Mammary epithelial cell (primary cell): ENCODE measurements at regions not wholly inside any gene's neighbourhood (a gene's known extent, or its start where the extent isn't known, plus 50 kb on each side); places are given as distances from the start of the nearest gene placed in this dataset.

ENCODE experiments used
- EZH2 ChIP-seq: IDR thresholded peaks from 2 replicates; pipeline ENCODE4 v1.6.1; 2012; ENCODE audit warnings: low read length, inconsistent platforms, borderline replicate concordance
- TF ChIP-seq, protein P1 (sequence below), 2 donors: IDR thresholded peaks in 1 of 2; conservative IDR thresholded peaks in 1 of 2; 2 replicates each; pipeline ENCODE4 v1.5.1; 2011 to 2012; ENCODE audit warnings: inconsistent platforms in 2 of 2, low read length in 2 of 2, mild to moderate bottlenecking in 2 of 2, control low read depth in 1 of 2, low read depth in 1 of 2; ENCODE audit not compliant: insufficient read depth in 1 of 2; ENCODE audit errors: extremely low read depth in 1 of 2

GRCh38 chr13:70736622-70737317 lies 628.5 kb upstream of the KLHL1 start:
- TF ChIP-seq, protein P1, sequence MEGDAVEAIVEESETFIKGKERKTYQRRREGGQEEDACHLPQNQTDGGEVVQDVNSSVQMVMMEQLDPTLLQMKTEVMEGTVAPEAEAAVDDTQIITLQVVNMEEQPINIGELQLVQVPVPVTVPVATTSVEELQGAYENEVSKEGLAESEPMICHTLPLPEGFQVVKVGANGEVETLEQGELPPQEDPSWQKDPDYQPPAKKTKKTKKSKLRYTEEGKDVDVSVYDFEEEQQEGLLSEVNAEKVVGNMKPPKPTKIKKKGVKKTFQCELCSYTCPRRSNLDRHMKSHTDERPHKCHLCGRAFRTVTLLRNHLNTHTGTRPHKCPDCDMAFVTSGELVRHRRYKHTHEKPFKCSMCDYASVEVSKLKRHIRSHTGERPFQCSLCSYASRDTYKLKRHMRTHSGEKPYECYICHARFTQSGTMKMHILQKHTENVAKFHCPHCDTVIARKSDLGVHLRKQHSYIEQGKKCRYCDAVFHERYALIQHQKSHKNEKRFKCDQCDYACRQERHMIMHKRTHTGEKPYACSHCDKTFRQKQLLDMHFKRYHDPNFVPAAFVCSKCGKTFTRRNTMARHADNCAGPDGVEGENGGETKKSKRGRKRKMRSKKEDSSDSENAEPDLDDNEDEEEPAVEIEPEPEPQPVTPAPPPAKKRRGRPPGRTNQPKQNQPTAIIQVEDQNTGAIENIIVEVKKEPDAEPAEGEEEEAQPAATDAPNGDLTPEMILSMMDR (conservative IDR thresholded peaks at IDR 0.05 in 1 of 2, IDR thresholded peaks at IDR 0.05 in 1 of 2; ENCODE audit: extremely low read depth in 1 of 2, insufficient read depth in 1 of 2, low read depth in 1 of 2, low read length in 2 of 2): no peak
- TF ChIP-seq EZH2: no peak
